Stomach smooth muscle (tissue), 2 donors: ENCODE measurements at regions not wholly inside any gene's neighbourhood (a gene's known extent, or its start where the extent isn't known, plus 50 kb on each side); places are given as distances from the start of the nearest gene placed in this dataset.

ENCODE experiments used
- H3K27ac ChIP-seq: one replicate; pipeline ENCODE4 v1.7.0; 2013; ENCODE audit warnings: mild to moderate bottlenecking, low read length, inconsistent platforms
- H3K27me3 ChIP-seq, 2 donors: one replicate each; pipeline ENCODE4 v1.7.0; 2013; ENCODE audit warnings: low read length in 2 of 2; ENCODE audit not compliant: insufficient read depth in 2 of 2, control insufficient read depth in 1 of 2
- H3K36me3 ChIP-seq, 2 donors: one replicate each; pipeline ENCODE4 v1.7.0; 2013; ENCODE audit warnings: low read length in 2 of 2; ENCODE audit not compliant: control insufficient read depth in 2 of 2, insufficient read depth in 2 of 2
- H3K4me1 ChIP-seq: one replicate; pipeline ENCODE4 v1.7.0; 2013; ENCODE audit warnings: low read length; ENCODE audit not compliant: control insufficient read depth, insufficient read depth
- H3K4me3 ChIP-seq, 2 donors: one replicate each; pipeline ENCODE4 v1.7.0; 2013; ENCODE audit warnings: low read length in 2 of 2
- H3K9ac ChIP-seq, 2 donors: one replicate each; pipeline ENCODE4 v1.7.0; 2013; ENCODE audit warnings: low read length in 2 of 2, mild to moderate bottlenecking in 1 of 2
- H3K9me3 ChIP-seq, 2 donors: one replicate each; pipeline ENCODE4 v1.7.0; 2013; ENCODE audit warnings: low read length in 2 of 2; ENCODE audit not compliant: control insufficient read depth in 2 of 2
- donor health status: healthy.
- donor health status: Pancreatic carcinoma.

GRCh38 chr2:19139386-19139785 is 219.0 kb downstream of the OSR1 start:
- Histone ChIP-seq H3K9me3 (peaks cover 0 to 3% of the 10 kb centered on the region in 2 donors), H3K27ac (no peak overlapping the region), H3K36me3 (no peaks in the 10 kb centered on the region), H3K4me1 (no peaks in the 10 kb centered on the region), H3K9ac (no peak overlapping the region), H3K27me3 (no peaks in the 10 kb centered on the region), H3K4me3 (no peak overlapping the region)

DNA sequence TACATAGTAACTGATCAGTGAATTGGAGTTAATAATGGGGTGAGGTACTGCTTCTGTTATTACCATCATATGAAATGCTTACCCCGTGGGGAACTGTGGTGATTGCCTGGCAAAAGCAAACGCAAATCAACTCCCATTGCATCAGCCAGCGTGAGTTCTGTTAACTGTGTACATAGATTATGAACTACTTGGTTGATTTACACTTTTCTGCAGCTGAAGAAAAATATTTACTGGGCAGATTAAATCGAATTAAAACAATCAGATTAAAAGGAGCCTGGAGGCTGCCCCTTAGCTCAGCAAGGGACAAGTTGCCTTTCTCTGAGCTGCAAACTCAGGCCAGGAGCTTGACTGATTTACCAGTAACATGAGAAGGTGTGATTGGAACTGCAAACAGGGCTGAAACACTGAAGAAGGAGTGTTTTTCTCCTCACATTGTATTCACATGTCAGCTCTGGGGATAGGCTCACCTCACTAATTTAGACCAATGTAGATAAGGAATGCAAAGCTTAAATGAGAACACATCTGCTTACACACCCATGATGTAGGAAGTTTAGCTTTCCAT is 220.1 kb downstream of the OSR1 start:
- Histone ChIP-seq H3K9me3 (peaks cover 0 to 3% of the 10 kb centered on the region in 2 donors), H3K9ac (no peak overlapping the region), H3K36me3 (no peaks in the 10 kb centered on the region), H3K27ac (no peak overlapping the region), H3K27me3 (no peaks in the 10 kb centered on the region), H3K4me1 (no peaks in the 10 kb centered on the region), H3K4me3 (no peak overlapping the region)

DNA sequence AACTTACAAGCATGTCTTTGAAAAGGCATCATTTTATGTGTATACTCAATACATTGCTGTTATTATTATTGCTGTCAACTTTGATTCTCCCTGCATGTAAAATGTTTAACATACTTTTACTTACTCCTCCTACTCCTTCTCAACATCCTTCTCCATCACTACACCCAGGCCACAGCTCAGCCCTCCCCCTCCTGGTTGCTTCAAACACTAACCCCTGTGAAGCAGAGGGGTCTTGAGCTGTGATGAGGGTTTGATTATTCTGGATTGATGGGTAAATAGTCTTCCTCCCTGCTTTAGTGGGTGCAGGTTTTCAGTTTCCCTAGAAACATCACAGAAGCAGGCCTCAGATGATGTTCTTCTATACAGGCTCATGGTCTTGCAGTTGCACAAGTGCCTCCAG is 221.0 kb downstream of the OSR1 start:
- no peaks in the 10 kb centered on the region for H3K36me3 ChIP-seq
- H3K4me1 ChIP-seq = no peaks in the 10 kb centered on the region
- H3K27ac ChIP-seq = no peak overlapping the region
- no peak overlapping the region for H3K9ac ChIP-seq
- peaks cover 0 to 3% of the 10 kb centered on the region in 2 donors for H3K9me3 ChIP-seq
- no peaks in the 10 kb centered on the region for H3K27me3 ChIP-seq
- H3K4me3 ChIP-seq = no peak overlapping the region

GRCh38 chr2:19132967-19133366 is 225.5 kb downstream of the OSR1 start:
- no peaks in the 10 kb centered on the region for H3K27me3 ChIP-seq
- H3K36me3 ChIP-seq = no peaks in the 10 kb centered on the region
- H3K9me3 ChIP-seq = peaks cover 0 to 3% of the 10 kb centered on the region in 2 donors
- no peak overlapping the region for H3K27ac ChIP-seq
- no peak overlapping the region for H3K4me3 ChIP-seq
- no peaks in the 10 kb centered on the region for H3K4me1 ChIP-seq
- H3K9ac ChIP-seq = no peak overlapping the region

DNA sequence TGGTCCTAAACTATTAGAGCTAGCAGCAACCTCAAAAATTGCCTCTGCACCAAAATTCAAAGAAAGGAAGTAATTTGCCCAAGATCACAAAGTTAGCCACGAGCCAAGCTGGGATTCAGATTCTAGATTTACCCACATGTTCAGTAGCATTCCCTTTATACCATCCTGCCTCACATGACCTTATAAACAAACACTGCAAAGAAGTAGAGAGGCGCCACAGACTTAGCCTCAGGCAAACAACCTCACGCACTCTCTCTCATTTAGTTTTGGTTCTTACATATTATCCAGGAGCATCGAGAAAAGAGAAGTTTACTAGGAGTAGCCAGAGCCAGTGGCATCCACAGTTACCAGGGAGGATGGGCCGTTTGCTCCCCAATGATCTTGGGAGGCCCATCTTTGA is 226.6 kb downstream of the OSR1 start:
- Histone ChIP-seq H3K9me3 (peaks cover 0 to 3% of the 10 kb centered on the region in 2 donors), H3K4me3 (no peak overlapping the region), H3K27ac (no peak overlapping the region), H3K4me1 (no peaks in the 10 kb centered on the region), H3K9ac (no peak overlapping the region), H3K27me3 (no peaks in the 10 kb centered on the region), H3K36me3 (no peaks in the 10 kb centered on the region)

- Histone ChIP-seq H3K36me3 (peaks cover 0 to 2% of the 10 kb centered on the region in 2 donors), H3K27me3 (no peaks in the 10 kb centered on the region), H3K9ac (no peak overlapping the region), H3K4me3 (no peak overlapping the region), H3K4me1 (no peaks in the 10 kb centered on the region), H3K9me3 (no peaks in the 10 kb centered on the region), H3K27ac (no peak overlapping the region)
Observed at GRCh38 chr2:19128148-19128547, 230.3 kb downstream of the OSR1 start.

GRCh38 chr2:19127616-19128015 is 230.8 kb downstream of the OSR1 start:
- Histone ChIP-seq H3K9me3 (no peaks in the 10 kb centered on the region), H3K4me3 (no peak overlapping the region), H3K9ac (no peak overlapping the region), H3K27ac (no peak overlapping the region), H3K27me3 (no peaks in the 10 kb centered on the region), H3K4me1 (no peaks in the 10 kb centered on the region), H3K36me3 (peaks cover 0 to 2% of the 10 kb centered on the region in 2 donors)

- Histone ChIP-seq H3K4me3 (no peak overlapping the region), H3K36me3 (peaks cover 0 to 2% of the 10 kb centered on the region in 2 donors), H3K9me3 (no peaks in the 10 kb centered on the region), H3K27me3 (no peaks in the 10 kb centered on the region), H3K27ac (no peak overlapping the region), H3K9ac (no peak overlapping the region), H3K4me1 (no peaks in the 10 kb centered on the region)
Observed at GRCh38 chr2:19125901-19126680, 232.3 kb downstream of the OSR1 start.

- peaks cover 0 to 2% of the 10 kb centered on the region in 2 donors for H3K36me3 ChIP-seq
- H3K27ac ChIP-seq = no peak overlapping the region
- H3K4me1 ChIP-seq = no peaks in the 10 kb centered on the region
Observed at GRCh38 chr2:19124135-19124534, 234.3 kb downstream of the OSR1 start.

DNA sequence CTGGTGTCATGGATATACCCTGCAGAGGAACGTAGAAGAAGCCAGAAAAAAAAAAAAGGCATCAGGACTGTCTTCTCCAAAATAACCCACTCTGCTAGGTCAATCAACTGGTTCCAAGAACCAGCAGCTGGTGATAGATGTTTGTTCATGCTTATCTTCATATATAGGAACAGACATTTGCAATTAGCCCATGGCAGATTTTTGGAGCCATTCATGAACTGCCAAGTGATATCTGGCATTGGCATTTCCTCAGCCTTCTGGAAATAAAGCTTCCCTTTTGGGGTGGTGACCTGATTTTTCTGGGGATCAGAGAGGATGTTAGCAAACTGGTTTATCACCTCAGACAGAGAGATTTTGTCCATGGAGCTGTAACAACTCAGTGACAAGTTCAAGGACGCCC is 234.9 kb downstream of the OSR1 start:
- Histone ChIP-seq H3K4me3 (no peak overlapping the region), H3K27me3 (no peaks in the 10 kb centered on the region), H3K4me1 (no peaks in the 10 kb centered on the region), H3K36me3 (peaks cover 0 to 2% of the 10 kb centered on the region in 2 donors), H3K9me3 (no peaks in the 10 kb centered on the region), H3K27ac (no peak overlapping the region), H3K9ac (no peak overlapping the region)

More at GRCh38 chr2:19124135-19124534, 234.3 kb downstream of the OSR1 start:
- Histone ChIP-seq H3K27me3 (no peaks in the 10 kb centered on the region), H3K4me3 (no peak overlapping the region), H3K9me3 (no peaks in the 10 kb centered on the region), H3K9ac (no peak overlapping the region)

DNA sequence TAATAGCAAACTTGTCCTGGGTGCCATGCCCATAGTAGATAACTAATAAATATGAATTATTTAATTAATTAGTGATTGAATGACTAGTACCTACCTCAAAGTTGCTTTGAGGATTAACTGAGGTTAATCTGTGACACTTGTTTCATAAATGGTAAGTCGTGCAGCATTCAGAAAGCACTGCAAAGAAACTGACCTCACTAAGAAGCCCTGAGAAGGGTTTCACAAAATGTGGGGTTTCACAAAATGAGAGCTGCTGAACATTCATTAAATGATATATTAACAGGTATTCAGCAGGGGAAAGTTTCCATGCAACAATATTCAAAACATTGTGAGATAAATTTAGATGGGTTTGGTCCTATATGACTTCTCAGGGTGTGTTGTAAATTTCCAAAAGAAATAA is 236.2 kb downstream of the OSR1 start:
- Histone ChIP-seq H3K27ac (no peak overlapping the region), H3K4me3 (no peak overlapping the region), H3K4me1 (no peaks in the 10 kb centered on the region), H3K9ac (no peak overlapping the region), H3K27me3 (no peaks in the 10 kb centered on the region), H3K36me3 (peaks cover 0 to 2% of the 10 kb centered on the region in 2 donors), H3K9me3 (no peaks in the 10 kb centered on the region)
